IMR-90 (cell line): ENCODE measurements at regions not wholly inside any gene's neighbourhood (a gene's known extent, or its start where the extent isn't known, plus 50 kb on each side); places are given as distances from the start of the nearest gene placed in this dataset.

Experiments used
- BHLHE40 ChIP-seq: fragments of 150-350 bp; IDR thresholded peaks from 2 replicates; pipeline ENCODE4 v1.6.1; 2016; ENCODE audit warnings: mild to moderate bottlenecking, low read depth, low read length
- CEBPB ChIP-seq: IDR thresholded peaks from 2 replicates; pipeline ENCODE4 v1.6.1; 2012; ENCODE audit warnings: low read depth, low read length, improper control_type of control experiment
- CHD1 ChIP-seq: IDR thresholded peaks from 2 replicates; pipeline ENCODE4 v1.6.1; 2012; ENCODE audit warnings: low read depth, low read length, improper control_type of control experiment
- CTCF ChIP-seq: conservative IDR thresholded peaks from 2 replicates; pipeline ENCODE4 v1.5.1; 2012; ENCODE audit warnings: mild to moderate bottlenecking, low read depth, low read length, improper control_type of control experiment
- ELK1 ChIP-seq: fragments of 150-350 bp; IDR thresholded peaks from 2 replicates; pipeline ENCODE4 v1.6.1; 2016; ENCODE audit warnings: low read depth, mild to moderate bottlenecking, low read length, moderate library complexity, borderline replicate concordance
- FOS ChIP-seq: fragments of 150-350 bp; IDR thresholded peaks from 2 replicates; pipeline ENCODE4 v1.6.1; 2016; ENCODE audit warnings: low read depth, low read length
- MAFK ChIP-seq: IDR thresholded peaks from 2 replicates; pipeline ENCODE4 v1.6.1; 2012; ENCODE audit warnings: low read depth, low read length, improper control_type of control experiment
- MAZ ChIP-seq: IDR thresholded peaks from 2 replicates; pipeline ENCODE4 v1.6.1; 2012; ENCODE audit warnings: low read depth, mild to moderate bottlenecking, low read length, improper control_type of control experiment, moderate library complexity, borderline replicate concordance
- MXI1 ChIP-seq: IDR thresholded peaks from 2 replicates; pipeline ENCODE4 v1.6.1; 2012; ENCODE audit warnings: low read depth, mild to moderate bottlenecking, low read length, moderate library complexity, borderline replicate concordance
- POLR2A ChIP-seq: IDR thresholded peaks from 2 replicates; pipeline ENCODE4 v1.6.1; 2012; ENCODE audit warnings: mild to moderate bottlenecking, low read depth, low read length
- RAD21 ChIP-seq: IDR thresholded peaks from 2 replicates; pipeline ENCODE4 v1.6.1; 2012; ENCODE audit warnings: low read length, improper control_type of control experiment
- RCOR1 ChIP-seq: IDR thresholded peaks from 2 replicates; pipeline ENCODE4 v1.6.1; 2012; ENCODE audit warnings: mild to moderate bottlenecking, low read length, improper control_type of control experiment; ENCODE audit not compliant: insufficient replicate concordance
- RFX5 ChIP-seq: IDR thresholded peaks from 2 replicates; pipeline ENCODE4 v1.8.0; 2012; ENCODE audit warnings: low read depth, mild to moderate bottlenecking, low read length, moderate library complexity
- SMC3 ChIP-seq: fragments of 150-350 bp; IDR thresholded peaks from 2 replicates; pipeline ENCODE4 v1.6.1; 2016; ENCODE audit warnings: low read depth, mild to moderate bottlenecking, antibody characterized with exemption, low read length, moderate library complexity

DNA sequence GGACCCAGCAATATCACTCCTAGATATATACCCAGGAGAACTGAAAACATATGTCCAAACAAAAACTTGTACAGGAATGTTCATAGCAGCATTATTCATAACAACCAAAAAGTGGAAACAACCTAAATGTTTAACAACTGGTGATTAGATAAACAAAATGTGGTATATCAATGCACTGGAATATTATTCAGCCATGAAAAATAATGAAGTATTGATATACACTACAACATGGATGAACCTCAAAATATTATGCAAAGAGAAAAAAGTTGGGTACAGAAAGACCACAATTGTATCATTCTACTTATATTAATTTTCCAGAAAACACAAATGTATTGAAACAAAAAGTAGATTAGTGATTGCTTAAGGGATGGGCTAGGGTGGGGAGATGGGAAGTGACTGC is 498.6 kb downstream of the GRIN2A start:
- TF ChIP-seq CTCF (no peak), MAZ (no peak), POLR2A (no peak), MAFK (no peak), RFX5 (no peak), CHD1 (no peak), SMC3 (no peak), RCOR1 (no peak), RAD21 (no peak), BHLHE40 (no peak), FOS (no peak), ELK1 (no peak), CEBPB (no peak), MXI1 (no peak)
